HG02571 (cell line): ENCODE measurements at regions not wholly inside any gene's neighbourhood (a gene's known extent, or its start where the extent isn't known, plus 50 kb on each side); places are given as distances from the start of the nearest gene placed in this dataset.
"Not testable (repeated sequence)": the region's sequence is repeated elsewhere in the genome, so short reads cannot be mapped to it uniquely, and the experiment has no call there.

ENCODE experiments used
- ATAC-seq: cut with Tn5 transposase; IDR thresholded peaks from one replicate; pipeline ENCODE4 v1.9.1; 2021; ENCODE audit warnings: mild to moderate bottlenecking, moderate library complexity; ENCODE audit not compliant: unreplicated experiment

GRCh38 chr13:69649063-69649392 lies 458.6 kb upstream of the ATXN8OS start:
- no peak for ATAC-seq

DNA sequence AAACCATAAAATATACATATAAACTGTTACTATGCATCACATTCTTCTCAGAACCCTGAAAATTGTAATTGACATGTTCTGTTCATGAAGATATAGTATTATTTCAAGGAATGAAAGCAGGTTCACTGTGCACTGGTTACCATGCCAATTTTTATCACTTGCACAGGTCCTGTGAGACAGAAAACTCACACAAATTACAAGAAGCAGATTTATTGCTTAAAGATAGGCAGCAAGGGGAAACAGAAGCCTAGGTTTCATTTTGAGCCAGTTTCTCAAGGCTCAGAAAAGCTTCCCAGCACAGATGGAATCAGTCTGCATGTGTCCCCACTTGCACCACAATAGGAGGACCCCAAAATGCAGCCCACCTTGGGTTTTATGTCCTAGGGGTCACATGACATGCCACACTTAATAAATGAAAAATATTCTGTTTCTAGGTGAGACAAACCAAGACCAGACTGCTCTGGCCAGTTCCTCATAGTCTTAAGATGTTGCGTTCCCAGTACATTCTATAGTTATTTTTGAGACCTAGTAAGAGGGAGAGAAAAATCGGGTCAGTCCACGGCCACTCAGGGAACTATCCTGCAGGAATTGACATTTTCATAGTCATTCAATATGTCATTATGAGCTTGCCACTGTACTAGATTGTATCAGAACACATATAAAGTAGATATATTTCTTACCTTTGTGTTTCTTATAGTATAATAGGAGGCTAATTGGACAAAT lies 459.1 kb upstream of the ATXN8OS start:
- ATAC-seq: no peak

GRCh38 chr13:69644447-69644846 lies 463.2 kb upstream of the ATXN8OS start:
- no peak for ATAC-seq

DNA sequence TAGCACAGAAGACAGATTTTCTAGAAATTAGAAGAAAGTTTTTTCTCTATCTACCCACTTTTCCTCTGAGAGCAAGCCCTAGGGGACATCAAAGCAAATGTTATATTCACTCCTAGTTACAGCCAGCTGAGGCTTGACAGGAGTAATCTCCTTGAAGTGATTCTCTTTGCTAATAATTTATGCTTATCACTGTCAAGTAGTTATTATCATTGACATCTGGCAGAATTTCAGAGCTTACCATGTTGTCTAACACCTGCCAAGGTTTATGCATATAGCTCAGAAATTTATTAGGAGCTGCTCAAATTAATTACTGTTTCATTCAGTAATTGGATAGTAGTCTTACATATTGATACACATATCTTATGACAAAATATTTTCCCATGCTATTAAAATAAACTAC lies 465.9 kb upstream of the ATXN8OS start:
- no peak for ATAC-seq

DNA sequence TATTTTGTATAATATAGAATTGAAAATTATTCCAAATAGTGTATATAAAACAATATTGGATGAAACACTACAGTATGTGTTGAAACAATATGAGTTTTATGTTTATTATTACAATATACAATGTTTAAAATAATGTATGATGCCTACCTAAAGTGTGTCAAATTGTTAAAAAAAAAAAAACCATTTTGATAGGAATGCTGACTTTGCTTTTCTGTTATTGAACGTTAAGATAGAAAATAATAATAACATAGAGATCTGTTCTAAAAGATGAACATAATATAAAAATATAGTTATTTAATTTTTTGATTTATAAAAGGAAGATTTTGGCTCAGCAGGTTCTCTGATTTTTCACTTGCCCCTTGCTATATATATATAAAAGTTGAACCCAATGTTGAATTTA lies 474.6 kb upstream of the ATXN8OS start:
- ATAC-seq: no peak

DNA sequence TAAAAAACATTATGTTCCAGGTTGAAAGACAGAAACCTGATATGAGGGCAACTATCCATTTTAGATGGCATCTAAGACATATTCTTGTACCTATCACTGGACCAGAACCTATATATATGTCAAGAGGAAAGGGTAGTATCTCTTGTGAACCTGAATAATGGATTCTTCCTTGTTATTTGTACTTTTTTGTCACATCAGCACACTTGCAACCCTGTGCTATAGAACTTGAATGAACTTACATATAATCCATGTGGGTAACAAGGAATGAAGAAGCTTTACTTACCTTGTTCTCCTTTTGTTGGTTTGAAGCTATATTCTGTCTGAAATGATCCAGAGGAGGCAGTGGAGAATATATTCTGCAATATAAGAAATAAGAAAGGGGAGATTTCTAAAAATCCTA lies 483.7 kb upstream of the ATXN8OS start:
- ATAC-seq: no peak

GRCh38 chr13:69619651-69620050 lies 488.0 kb upstream of the ATXN8OS start:
- no peak for ATAC-seq

DNA sequence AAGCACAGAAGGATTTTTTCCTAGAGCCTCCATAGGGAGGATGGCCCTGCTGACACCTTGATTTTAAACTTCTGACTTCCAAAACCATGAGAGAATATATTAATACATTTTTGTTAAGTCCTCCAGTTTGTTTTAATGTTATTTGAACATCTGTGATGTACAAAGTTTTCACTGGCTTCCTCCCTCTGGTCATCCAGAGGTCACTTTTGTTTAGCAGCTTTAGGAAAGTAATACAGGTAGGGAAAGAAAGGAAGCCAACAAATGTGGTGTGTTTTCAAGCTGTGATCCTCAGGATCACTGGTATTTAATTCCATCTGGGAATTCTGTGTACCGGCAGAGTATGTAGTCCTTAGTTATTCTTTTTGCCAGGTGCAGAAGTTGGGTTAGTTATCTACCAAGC lies 488.8 kb upstream of the ATXN8OS start:
- no peak for ATAC-seq

- ATAC-seq: no peak
Observed at GRCh38 chr13:69618393-69618792, 489.2 kb upstream of the ATXN8OS start.

DNA sequence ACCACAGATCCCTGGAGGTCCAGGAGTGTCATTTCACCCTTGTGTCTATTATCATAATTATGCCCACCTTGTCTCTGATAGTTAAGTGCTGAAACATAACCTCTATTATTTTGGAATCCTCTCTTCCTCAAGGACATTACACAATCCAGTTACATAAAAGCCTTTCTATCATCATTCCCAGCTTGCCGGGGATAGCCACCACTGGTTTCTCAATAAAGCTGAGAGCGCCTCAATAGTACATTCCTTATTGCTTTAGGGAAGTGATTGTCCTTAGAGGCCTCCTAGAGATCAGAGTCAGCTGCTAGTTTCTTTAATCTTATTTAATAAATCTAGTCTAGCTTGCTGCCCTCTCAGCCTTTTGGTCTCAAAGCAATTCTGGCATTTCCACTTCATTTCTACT lies 490.0 kb upstream of the ATXN8OS start:
- no peak for ATAC-seq

GRCh38 chr13:69616396-69616795 lies 491.2 kb upstream of the ATXN8OS start:
- ATAC-seq: no peak

DNA sequence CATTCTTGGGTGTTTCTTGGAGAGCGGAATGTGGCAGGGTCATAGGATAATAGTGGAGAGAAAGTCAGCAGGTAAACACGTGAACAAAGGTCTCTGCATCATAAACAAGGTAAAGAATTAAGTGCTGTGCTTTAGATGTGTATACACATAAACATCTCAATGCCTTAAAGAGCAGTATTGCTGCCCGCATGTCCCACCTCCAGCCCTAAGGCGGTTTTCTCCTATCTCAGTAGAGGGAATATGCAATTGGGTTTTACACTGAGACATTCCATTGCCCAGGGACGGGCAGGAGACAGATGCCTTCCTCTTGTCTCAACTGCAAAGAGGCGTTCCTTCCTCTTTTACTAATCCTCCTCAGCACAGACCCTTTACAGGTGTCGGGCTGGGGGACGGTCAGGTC lies 492.6 kb upstream of the ATXN8OS start:
- ATAC-seq: not testable (repeated sequence)

DNA sequence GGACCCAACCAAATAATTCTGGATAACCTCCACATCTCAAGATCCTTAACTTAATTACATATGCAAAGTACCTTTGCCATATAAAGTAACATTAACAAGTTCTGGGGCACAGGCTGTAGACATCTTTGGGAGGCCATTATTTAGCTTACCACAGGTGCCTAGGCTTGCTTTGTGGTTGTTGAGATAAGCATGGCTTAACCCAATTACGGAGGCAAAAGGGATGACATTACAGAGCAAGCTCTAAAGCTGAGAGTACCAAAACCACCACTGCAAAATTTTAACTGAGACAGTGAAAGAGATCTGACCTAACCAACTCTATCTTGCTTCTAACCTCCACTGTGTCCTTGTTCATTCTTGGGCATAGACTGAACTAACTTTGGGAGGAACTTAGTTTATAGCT lies 502.9 kb upstream of the ATXN8OS start:
- no peak for ATAC-seq

DNA sequence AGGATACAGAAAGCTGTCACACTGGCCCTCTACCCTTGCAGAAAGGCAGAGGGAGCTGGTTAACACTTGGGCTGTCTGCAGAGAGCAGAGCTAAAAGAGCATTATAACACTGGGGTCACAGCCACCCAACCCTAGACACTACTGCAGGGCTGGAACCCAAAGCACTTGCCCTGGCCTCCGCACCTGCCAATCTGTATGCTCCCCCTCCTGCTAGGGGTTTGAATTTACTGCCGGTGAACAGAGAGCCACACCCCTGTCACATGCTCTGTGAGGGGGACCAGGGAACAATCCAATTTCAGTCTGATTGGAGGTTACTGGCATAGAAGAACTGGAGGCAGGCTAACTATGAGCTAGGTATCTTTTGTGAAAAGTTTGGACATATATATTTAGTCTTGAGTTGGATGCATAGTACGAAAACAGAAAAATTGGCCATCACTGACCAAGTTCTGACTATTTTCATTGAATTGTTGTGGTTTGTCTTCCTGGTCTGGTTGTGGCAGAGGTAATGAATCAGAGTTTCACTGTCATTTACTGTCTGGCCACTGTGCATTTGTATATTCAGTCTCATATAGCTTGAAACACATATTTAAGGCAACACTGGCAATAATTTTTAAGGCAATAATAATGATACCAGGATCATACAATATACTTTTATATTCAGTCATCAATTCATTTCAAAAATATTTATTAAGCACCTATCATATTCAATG lies 504.3 kb upstream of the ATXN8OS start:
- no peak for ATAC-seq

DNA sequence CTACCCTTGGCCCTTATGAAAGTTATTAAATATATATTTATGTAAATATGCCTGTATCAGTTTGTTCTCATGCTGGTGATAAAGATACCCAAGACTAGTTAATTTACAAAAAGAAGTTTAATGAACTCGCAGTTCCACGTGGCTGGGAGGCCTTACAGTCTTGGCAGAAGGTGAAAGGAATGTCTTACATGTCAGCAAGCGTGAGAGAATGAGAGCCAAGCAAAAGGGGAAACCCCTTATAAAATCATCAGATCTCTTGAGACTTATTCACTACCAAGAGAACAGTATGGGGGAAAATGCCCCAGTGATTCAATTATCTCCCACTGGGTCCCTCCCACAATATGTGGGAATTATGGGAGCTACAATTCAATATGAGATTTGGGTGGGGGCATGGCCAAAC lies 506.0 kb upstream of the ATXN8OS start:
- ATAC-seq: no peak

- ATAC-seq: no peak
Observed at GRCh38 chr13:69600811-69601210, 506.8 kb upstream of the ATXN8OS start.

DNA sequence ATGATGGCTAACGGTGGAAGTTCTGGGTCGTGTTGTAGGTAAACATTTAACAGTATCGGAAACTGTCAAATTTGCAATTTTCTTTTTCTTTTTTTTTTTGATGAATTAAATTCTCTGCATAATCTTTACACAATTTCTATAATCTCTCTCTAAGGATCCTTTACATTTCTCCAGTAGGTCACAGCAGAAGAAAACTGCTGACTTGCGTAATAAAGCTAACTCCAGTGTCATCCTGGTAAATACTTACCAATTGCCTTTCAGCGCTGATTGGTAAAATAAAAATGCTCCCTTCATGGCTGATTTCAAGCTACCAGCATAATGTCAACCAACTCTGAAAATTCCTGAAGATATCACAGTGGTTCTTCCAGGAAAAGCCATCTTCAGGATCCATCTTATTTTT lies 510.5 kb upstream of the ATXN8OS start:
- no peak for ATAC-seq

GRCh38 chr13:69595181-69595580 lies 512.4 kb upstream of the ATXN8OS start:
- ATAC-seq: no peak

DNA sequence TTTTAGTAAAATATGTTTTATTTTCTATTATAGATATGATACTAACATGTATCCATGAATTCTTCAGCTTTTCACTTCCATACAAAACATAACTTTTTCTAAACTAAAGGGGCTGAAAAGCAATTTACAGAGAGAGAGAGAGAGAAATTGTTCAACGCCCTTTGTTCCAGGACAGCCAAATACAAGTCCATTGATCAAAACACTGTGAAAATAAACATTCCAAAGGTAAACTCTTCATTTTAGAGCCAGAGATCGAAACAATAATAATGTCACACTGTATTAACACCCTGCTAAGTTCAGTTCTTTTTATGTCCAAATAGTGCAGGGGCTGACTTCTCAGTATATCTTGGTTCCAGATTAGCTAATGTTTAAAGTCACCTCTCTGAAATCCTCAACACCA lies 516.2 kb upstream of the ATXN8OS start:
- no peak for ATAC-seq

GRCh38 chr13:69589531-69590235 lies 517.9 kb upstream of the ATXN8OS start:
- ATAC-seq: no peak

DNA sequence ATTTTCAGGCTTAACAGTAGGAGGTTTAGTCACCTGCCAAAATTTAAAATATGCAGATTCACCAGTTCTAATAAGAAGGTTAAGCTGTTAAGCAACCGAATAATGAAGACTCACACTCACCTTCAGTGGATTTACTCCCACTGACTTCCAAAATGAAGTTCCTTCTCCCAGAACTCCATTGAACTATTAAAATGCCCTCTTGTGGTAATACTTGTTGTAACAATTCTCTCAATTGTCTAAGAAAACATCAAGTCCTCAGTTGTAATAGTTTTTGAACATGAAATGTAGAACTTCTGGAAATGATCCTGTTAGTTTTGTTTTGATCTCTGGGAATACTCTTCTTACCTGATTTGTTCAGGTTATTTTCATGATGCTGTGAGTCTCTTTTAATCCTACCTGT lies 522.0 kb upstream of the ATXN8OS start:
- no peak for ATAC-seq

GRCh38 chr13:69580255-69580654 lies 527.4 kb upstream of the ATXN8OS start:
- ATAC-seq: no peak
